Progenitor cell of endocrine pancreas (in vitro differentiated cells): ENCODE measurements at regions not wholly inside any gene's neighbourhood (a gene's known extent, or its start where the extent isn't known, plus 50 kb on each side); places are given as distances from the start of the nearest gene placed in this dataset.

Source experiments
- DNase-seq: peaks from one replicate; pipeline ENCODE4 v3.0.0; 2021; ENCODE audit warnings: low spot score; ENCODE audit not compliant: unreplicated experiment
- H3K27ac Mint-ChIP-seq: 2 replicates; pipeline ENCODE4 v1.8.0; 2021; ENCODE audit warnings: mild to moderate bottlenecking, moderate library complexity, mixed read lengths
- H3K27me3 Mint-ChIP-seq: 2 replicates; pipeline ENCODE4 v1.8.0; 2021; ENCODE audit warnings: mixed read lengths
- H3K36me3 Mint-ChIP-seq: 2 replicates; pipeline ENCODE4 v1.8.0; 2022; ENCODE audit warnings: mixed read lengths; ENCODE audit not compliant: insufficient read depth
- H3K4me1 Mint-ChIP-seq: 2 replicates; pipeline ENCODE4 v1.8.0; 2021; ENCODE audit warnings: low read depth, mixed read lengths
- H3K4me3 Mint-ChIP-seq: 2 replicates; pipeline ENCODE4 v1.8.0; 2021; ENCODE audit warnings: low read depth, mild to moderate bottlenecking, moderate library complexity, mixed read lengths
- H3K9me3 Mint-ChIP-seq: 2 replicates; pipeline ENCODE4 v1.8.0; 2021; ENCODE audit warnings: low read depth, mixed read lengths
- CTCF ChIP-seq: fragments of 200-600 bp; sonication (generic); IDR thresholded peaks from one replicate; pipeline ENCODE4 v1.5.0; 2021; ENCODE audit warnings: antibody characterized with exemption, mild to moderate bottlenecking; ENCODE audit not compliant: unreplicated experiment

- TF ChIP-seq CTCF = no peak
- Mint-ChIP-seq H3K4me1 (peaks cover 5% of the 10 kb centered on the region), H3K9me3 (peaks cover 22% of the 10 kb centered on the region), H3K27ac (no peak overlapping the region), H3K36me3 (no peaks in the 10 kb centered on the region), H3K4me3 (no peak overlapping the region), H3K27me3 (peaks cover 5% of the 10 kb centered on the region)
- no peak for DNase-seq
These were observed 162.2 kb upstream of the ITGA4 start for GRCh38 chr2:181294979-181295378.

GRCh38 chr2:181300600-181301291, 156.4 kb upstream of the ITGA4 start:
- Mint-ChIP-seq H3K27ac (no peak overlapping the region), H3K4me3 (no peak overlapping the region), H3K4me1 (peaks cover 2% of the 10 kb centered on the region), H3K36me3 (no peaks in the 10 kb centered on the region), H3K9me3 (peaks cover 18% of the 10 kb centered on the region), H3K27me3 (no peaks in the 10 kb centered on the region)
- no peak for TF ChIP-seq CTCF
- no peak for DNase-seq

GRCh38 chr2:181304011-181304844, 153.0 kb upstream of the ITGA4 start:
- no peaks in the 10 kb centered on the region for H3K27me3 Mint-ChIP-seq
- H3K36me3 Mint-ChIP-seq = no peaks in the 10 kb centered on the region
- H3K4me1 Mint-ChIP-seq = peaks cover 2% of the 10 kb centered on the region
- H3K4me3 Mint-ChIP-seq = no peak overlapping the region
- no peaks in the 10 kb centered on the region for H3K9me3 Mint-ChIP-seq
- DNase-seq = no peak
- no peak for TF ChIP-seq CTCF
- H3K27ac Mint-ChIP-seq = no peak overlapping the region

- H3K27me3 Mint-ChIP-seq = no peaks in the 10 kb centered on the region
- H3K36me3 Mint-ChIP-seq = no peaks in the 10 kb centered on the region
- H3K9me3 Mint-ChIP-seq = no peaks in the 10 kb centered on the region
- no peak overlapping the region for H3K4me3 Mint-ChIP-seq
- no peak for DNase-seq
- no peak for TF ChIP-seq CTCF
- no peak overlapping the region for H3K27ac Mint-ChIP-seq
- H3K4me1 Mint-ChIP-seq = peaks cover 2% of the 10 kb centered on the region
These were observed 151.7 kb upstream of the ITGA4 start for GRCh38 chr2:181305301-181306123.

- Mint-ChIP-seq H3K36me3 (no peaks in the 10 kb centered on the region), H3K4me3 (no peak overlapping the region), H3K27ac (no peak overlapping the region), H3K4me1 (peaks cover 2% of the 10 kb centered on the region), H3K27me3 (no peaks in the 10 kb centered on the region), H3K9me3 (no peaks in the 10 kb centered on the region)
- TF ChIP-seq CTCF = no peak
- no peak for DNase-seq
These were observed 150.4 kb upstream of the ITGA4 start for GRCh38 chr2:181306785-181307184.
